H9 (cell line): ENCODE measurements at regions not wholly inside any gene's neighbourhood (a gene's known extent, or its start where the extent isn't known, plus 50 kb on each side); places are given as distances from the start of the nearest gene placed in this dataset.

Source experiments
- DNase-seq: peaks from one replicate; pipeline ENCODE4 v3.0.0-alpha.2; 2017
- H2AFZ ChIP-seq: one replicate; pipeline ENCODE4 v1.6.1; 2013; ENCODE audit warnings: mild to moderate bottlenecking, low read length, control low read depth, moderate library complexity
- H2AK5ac ChIP-seq: 2 replicates; pipeline ENCODE4 v1.6.1; 2013; ENCODE audit warnings: low read length, control low read depth, mixed read lengths; ENCODE audit not compliant: insufficient read length
- H2BK120ac ChIP-seq: one replicate; pipeline ENCODE4 v1.6.1; 2013; ENCODE audit warnings: low read depth, mild to moderate bottlenecking, low read length, control low read depth, inconsistent platforms; ENCODE audit not compliant: poor library complexity, severe bottlenecking
- H2BK12ac ChIP-seq: 2 replicates; pipeline ENCODE4 v1.6.1; 2013; ENCODE audit warnings: low read length, control low read depth, mixed read lengths, low read depth; ENCODE audit not compliant: insufficient read length
- H2BK15ac ChIP-seq: 2 replicates; pipeline ENCODE4 v1.6.1; 2013; ENCODE audit warnings: low read depth, low read length, control low read depth
- H2BK20ac ChIP-seq: one replicate; pipeline ENCODE4 v1.6.1; 2013; ENCODE audit warnings: low read depth, mild to moderate bottlenecking, low read length, control low read depth, inconsistent platforms; ENCODE audit not compliant: poor library complexity, severe bottlenecking
- H2BK5ac ChIP-seq: 2 replicates; pipeline ENCODE4 v1.6.1; 2013; ENCODE audit warnings: low read length, control low read depth, mixed read lengths; ENCODE audit not compliant: insufficient read length
- H3K14ac ChIP-seq: 2 replicates; pipeline ENCODE4 v1.6.1; 2013; ENCODE audit warnings: low read length, control low read depth; ENCODE audit not compliant: insufficient read depth
- H3K18ac ChIP-seq: 2 replicates; pipeline ENCODE4 v1.6.1; 2013; ENCODE audit warnings: low read depth, mild to moderate bottlenecking, mixed read lengths, low read length, control low read depth; ENCODE audit not compliant: insufficient read length
- H3K23ac ChIP-seq: 2 replicates; pipeline ENCODE4 v1.6.1; 2013; ENCODE audit warnings: low read length, control low read depth, mixed read lengths, low read depth; ENCODE audit not compliant: insufficient read length
- H3K23me2 ChIP-seq: 2 replicates; pipeline ENCODE4 v1.6.1; 2013; ENCODE audit warnings: low read depth, mild to moderate bottlenecking, mixed read lengths, low read length, control low read depth; ENCODE audit not compliant: insufficient read length, poor library complexity, severe bottlenecking
- H3K27ac ChIP-seq: 2 replicates; pipeline ENCODE4 v1.5.1; 2013; ENCODE audit warnings: low read length, control low read depth, mixed read lengths, low read depth; ENCODE audit not compliant: insufficient read length
- H3K27me3 ChIP-seq: 2 replicates; pipeline ENCODE4 v1.6.1; 2013; ENCODE audit warnings: low read length, control low read depth, inconsistent platforms; ENCODE audit not compliant: insufficient read depth
- H3K4ac ChIP-seq: 2 replicates; pipeline ENCODE4 v1.6.1; 2013; ENCODE audit warnings: low read depth, mild to moderate bottlenecking, control low read depth, inconsistent platforms, low read length, moderate library complexity
- H3K4me1 ChIP-seq: 2 replicates; pipeline ENCODE4 v1.6.1; 2013; ENCODE audit warnings: low read length, control low read depth, inconsistent platforms; ENCODE audit not compliant: insufficient read depth
- H3K4me2 ChIP-seq: 2 replicates; pipeline ENCODE4 v1.6.1; 2013; ENCODE audit warnings: low read length, control low read depth, mixed read lengths; ENCODE audit not compliant: insufficient read length, insufficient read depth
- H3K56ac ChIP-seq: 2 replicates; pipeline ENCODE4 v1.6.1; 2013; ENCODE audit warnings: low read depth, mild to moderate bottlenecking, mixed read lengths, low read length, control low read depth; ENCODE audit not compliant: insufficient read length
- H3K79me1 ChIP-seq: 2 replicates; pipeline ENCODE4 v1.6.1; 2013; ENCODE audit warnings: low read depth, mild to moderate bottlenecking, moderate library complexity, low read length, control low read depth, inconsistent platforms; ENCODE audit not compliant: insufficient read depth, poor library complexity, severe bottlenecking
- H3K79me2 ChIP-seq: 2 replicates; pipeline ENCODE4 v1.6.1; 2013; ENCODE audit warnings: low read length, control low read depth, inconsistent platforms; ENCODE audit not compliant: insufficient read depth
- H3K9ac ChIP-seq: 2 replicates; pipeline ENCODE4 v1.6.1; 2013; ENCODE audit warnings: low read length, control low read depth, mixed read lengths; ENCODE audit not compliant: insufficient read length; ENCODE audit errors: extremely low read depth
- H3K9me3 ChIP-seq: one replicate; pipeline ENCODE4 v1.6.1; 2013; ENCODE audit warnings: low read depth, low read length, inconsistent platforms; ENCODE audit not compliant: control insufficient read depth
- H3T11ph ChIP-seq: one replicate; pipeline ENCODE4 v1.6.1; 2013; ENCODE audit warnings: mild to moderate bottlenecking, low read length, control low read depth, inconsistent platforms
- H4K20me1 ChIP-seq: one replicate; pipeline ENCODE4 v1.6.1; 2013; ENCODE audit not compliant: control insufficient read depth, insufficient read length, insufficient read depth
- H4K5ac ChIP-seq: 2 replicates; pipeline ENCODE4 v1.6.1; 2013; ENCODE audit warnings: low read depth, mild to moderate bottlenecking, mixed read lengths, low read length, control low read depth; ENCODE audit not compliant: insufficient read length
- H4K8ac ChIP-seq: replicated peaks from 2 replicates; pipeline ENCODE4 v1.6.1; 2013; ENCODE audit warnings: low read length, control low read depth, mixed read lengths, low read depth; ENCODE audit not compliant: insufficient read length
- H4K91ac ChIP-seq: 2 replicates; pipeline ENCODE4 v1.6.1; 2013; ENCODE audit warnings: low read depth, mild to moderate bottlenecking, moderate library complexity, mixed read lengths, low read length, control low read depth; ENCODE audit not compliant: insufficient read length
- H3K27ac Mint-ChIP-seq, 3 experiments: 2 replicates in 2 of 3; 3 replicates in 1 of 3; pipeline ENCODE4 v1.8.0; 2020 to 2021; ENCODE audit warnings: mixed read lengths in 3 of 3, mild to moderate bottlenecking in 1 of 3, moderate library complexity in 1 of 3
- H3K27me3 Mint-ChIP-seq: 2 replicates; pipeline ENCODE4 v1.8.0; 2021; ENCODE audit warnings: low read depth, mild to moderate bottlenecking, moderate library complexity, mixed read lengths
- H3K36me3 Mint-ChIP-seq, 3 experiments: 2 replicates in 2 of 3; 3 replicates in 1 of 3; pipeline ENCODE4 v1.8.0; 2020 to 2021; ENCODE audit warnings: low read depth in 3 of 3, mixed read lengths in 3 of 3; ENCODE audit not compliant: insufficient read depth in 1 of 3
- H3K4me1 Mint-ChIP-seq, 2 experiments: 2 replicates each; pipeline ENCODE4 v1.8.0; 2020; ENCODE audit warnings: mixed read lengths in 2 of 2
- H3K4me3 Mint-ChIP-seq, 2 experiments: 2 replicates in 1 of 2; 3 replicates in 1 of 2; pipeline ENCODE4 v1.8.0; 2020 to 2021; ENCODE audit warnings: mild to moderate bottlenecking in 2 of 2, mixed read lengths in 2 of 2, moderate library complexity in 1 of 2
- H3K9me3 Mint-ChIP-seq, 2 experiments: 2 replicates in 1 of 2; 3 replicates in 1 of 2; pipeline ENCODE4 v1.8.0; 2020; ENCODE audit warnings: mild to moderate bottlenecking in 2 of 2, mixed read lengths in 2 of 2, moderate library complexity in 1 of 2
- WGBS: extraction: QIAGEN DNeasy Blood & Tissue Kit; methylation state at CpG from one replicate; pipeline ENCODE4 v1.1.7; 2013; ENCODE audit warnings: missing lambda C conversion rate, low lambda C conversion rate, mixed read lengths; ENCODE audit not compliant: insufficient read length; ENCODE audit errors: extremely low coverage; 5-methylcytosine and 5-hydroxymethylcytosine counted together
- TF ChIP-seq, protein P1 (sequence below): fragments of 200-600 bp; sonication (generic); conservative IDR thresholded peaks from 3 replicates; pipeline ENCODE4 v1.8.0; 2021; ENCODE audit warnings: antibody characterized with exemption, mild to moderate bottlenecking

DNA sequence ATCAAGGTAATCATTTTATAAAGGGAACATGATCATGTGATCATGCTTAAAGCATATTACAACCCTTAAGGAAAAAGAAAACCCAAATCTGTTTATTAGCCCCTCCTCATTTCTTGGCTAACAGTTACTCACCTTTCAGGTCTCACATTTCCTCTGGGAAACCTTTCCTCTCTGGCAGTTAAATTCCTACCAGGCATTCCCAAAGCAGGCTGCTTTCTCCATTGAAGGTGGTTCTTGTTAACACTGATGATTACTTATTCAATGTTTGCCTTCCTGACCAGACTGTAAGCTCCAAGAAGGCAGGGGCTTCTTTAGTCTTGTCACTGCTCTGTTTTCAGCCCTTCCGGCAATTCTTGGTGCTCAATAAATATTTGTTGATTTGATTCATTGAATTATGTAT is 59.9 kb downstream of the PLK2 start:
- no peak overlapping the region for H3K23ac ChIP-seq

More for the DNA sequence above, 59.9 kb downstream of the PLK2 start:
- Mint-ChIP-seq H3K27me3 (no peaks in the 10 kb centered on the region), H3K4me3 (no peak overlapping the region), H3K27ac (no peak overlapping the region), H3K9me3 (no peaks in the 10 kb centered on the region; a peak in 1 of 5 replicates), H3K36me3 (no peaks in the 10 kb centered on the region), H3K4me1 (peaks cover 4 to 6% of the 10 kb centered on the region in 2 experiments)
- H2BK5ac ChIP-seq, result no peak overlapping the region
- H2BK120ac ChIP-seq, result no peak overlapping the region
- no peak overlapping the region for H2BK15ac ChIP-seq
- no CpG with 5 or more reads among the region's 1 CpG for WGBS
- H2AK5ac ChIP-seq, result no peak overlapping the region
- no peak overlapping the region for H2AFZ ChIP-seq
- H3K23me2 ChIP-seq, result no peaks in the 10 kb centered on the region
- H3K18ac ChIP-seq, result no peak overlapping the region
- H4K8ac ChIP-seq, result no peak overlapping the region
- H3K79me1 ChIP-seq, result no peaks in the 10 kb centered on the region
- H3K27me3 ChIP-seq, result no peaks in the 10 kb centered on the region
- H4K91ac ChIP-seq, result no peak overlapping the region
- no peak overlapping the region for H3K4me2 ChIP-seq
- H2BK20ac ChIP-seq, result no peak overlapping the region
- H3K4me1 ChIP-seq, result no peaks in the 10 kb centered on the region
- no peak overlapping the region for H4K5ac ChIP-seq
- H3K79me2 ChIP-seq, result no peaks in the 10 kb centered on the region
- H3K9me3 ChIP-seq, result no peaks in the 10 kb centered on the region
- no peaks in the 10 kb centered on the region for H4K20me1 ChIP-seq
- no peak overlapping the region for H3T11ph ChIP-seq
- no peak overlapping the region for H3K9ac ChIP-seq
- no peak overlapping the region for H3K14ac ChIP-seq
- TF ChIP-seq, protein P1, sequence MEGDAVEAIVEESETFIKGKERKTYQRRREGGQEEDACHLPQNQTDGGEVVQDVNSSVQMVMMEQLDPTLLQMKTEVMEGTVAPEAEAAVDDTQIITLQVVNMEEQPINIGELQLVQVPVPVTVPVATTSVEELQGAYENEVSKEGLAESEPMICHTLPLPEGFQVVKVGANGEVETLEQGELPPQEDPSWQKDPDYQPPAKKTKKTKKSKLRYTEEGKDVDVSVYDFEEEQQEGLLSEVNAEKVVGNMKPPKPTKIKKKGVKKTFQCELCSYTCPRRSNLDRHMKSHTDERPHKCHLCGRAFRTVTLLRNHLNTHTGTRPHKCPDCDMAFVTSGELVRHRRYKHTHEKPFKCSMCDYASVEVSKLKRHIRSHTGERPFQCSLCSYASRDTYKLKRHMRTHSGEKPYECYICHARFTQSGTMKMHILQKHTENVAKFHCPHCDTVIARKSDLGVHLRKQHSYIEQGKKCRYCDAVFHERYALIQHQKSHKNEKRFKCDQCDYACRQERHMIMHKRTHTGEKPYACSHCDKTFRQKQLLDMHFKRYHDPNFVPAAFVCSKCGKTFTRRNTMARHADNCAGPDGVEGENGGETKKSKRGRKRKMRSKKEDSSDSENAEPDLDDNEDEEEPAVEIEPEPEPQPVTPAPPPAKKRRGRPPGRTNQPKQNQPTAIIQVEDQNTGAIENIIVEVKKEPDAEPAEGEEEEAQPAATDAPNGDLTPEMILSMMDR, result no peak
- H3K4ac ChIP-seq, result no peak overlapping the region
- H2BK12ac ChIP-seq, result no peak overlapping the region
- no peak overlapping the region for H3K27ac ChIP-seq
- H3K56ac ChIP-seq, result no peak overlapping the region
- DNase-seq, result no peak
